Heart left ventricle (tissue), 13 donors: ENCODE measurements at regions not wholly inside any gene's neighbourhood (a gene's known extent, or its start where the extent isn't known, plus 50 kb on each side); places are given as distances from the start of the nearest gene placed in this dataset.

Experiments used
- CTCF ChIP-seq, 12 donors: fragments of 200-600 bp; sonication (generic) in 4 of 12; IDR thresholded peaks; one replicate each; pipeline versions ENCODE4 v1.5.0 to v1.8.0; 2018 to 2022; ENCODE audit warnings: antibody characterized with exemption in 12 of 12, mild to moderate bottlenecking in 5 of 12
- POLR2A ChIP-seq, 2 donors: fragments of 450-650 bp; IDR thresholded peaks; one replicate each; pipeline ENCODE4 v1.6.1; 2017; ENCODE audit warnings: antibody characterized with exemption in 2 of 2, mild to moderate bottlenecking in 2 of 2, moderate library complexity in 2 of 2
- donor health status: ischemic (EF 13 %, LVEDD 7.1; RV severe dilation, severe dysfunction).
- donor health status: DM: no; HTN: yes; CAD: no.
- donor health status: DM: no; HTN: no; CAD: no.
- donor health status: ischemic (EF 25% LVEDD 6.9; RV normal size, moderate dysfunction).
- donor health status: ischemic (EF 25% LVEDD 5.7; RV mildly dilated, moderate dysfunction).
- donor health status: ischemic (EF 35%, LVEDD 5.7; RV mildly dilated, moderate dysfunction).
- donor health status: nonischemic (EF 11% LVEDD 7.7; RV severe dilation, severe dysfunction).
- donor health status: DM: yes; HTN: yes; CAD: no.
- donor health status: PGD.
- donor health status: ischemic (EF 29% LVEDD 5.4; RV normal size, mild dysfunction).
- donor health status: nonischemic (EF 23%, LVEDD 6.1; RV moderate dilation, normal function).

- TF ChIP-seq POLR2A (IDR thresholded peaks at IDR 0.05) (no peak), CTCF (IDR thresholded peaks at IDR 0.05) (no peak)
These were observed 147.3 kb upstream of the SLC14A2 start for GRCh38 chr18:45467945-45468344.
